ENCODE measurements at regions not wholly inside any gene's neighbourhood (a gene's known extent, or its start where the extent isn't known, plus 50 kb on each side); places are given as distances from the start of the nearest gene placed in this dataset.

DNA sequence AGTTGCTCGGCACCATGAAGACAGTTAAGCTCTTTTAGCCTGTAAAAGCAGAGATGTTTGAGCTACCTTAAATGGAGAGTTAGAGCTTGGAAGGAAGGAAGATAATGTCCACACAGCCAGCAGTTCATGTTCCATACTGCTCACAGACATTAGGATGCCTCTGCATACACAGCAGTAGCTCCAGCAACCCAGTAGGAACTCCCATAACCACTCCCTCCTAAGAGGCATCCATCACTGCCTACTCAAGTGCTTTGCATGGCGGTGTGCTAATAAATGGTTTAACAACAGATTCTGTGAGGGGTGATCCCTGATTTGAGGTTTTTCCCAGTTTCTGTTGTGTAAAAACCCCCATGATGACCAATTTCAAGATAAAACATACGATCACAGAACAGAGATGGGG is 286.4 kb downstream of the HACE1 start:
- TF ChIP-seq, protein P1, sequence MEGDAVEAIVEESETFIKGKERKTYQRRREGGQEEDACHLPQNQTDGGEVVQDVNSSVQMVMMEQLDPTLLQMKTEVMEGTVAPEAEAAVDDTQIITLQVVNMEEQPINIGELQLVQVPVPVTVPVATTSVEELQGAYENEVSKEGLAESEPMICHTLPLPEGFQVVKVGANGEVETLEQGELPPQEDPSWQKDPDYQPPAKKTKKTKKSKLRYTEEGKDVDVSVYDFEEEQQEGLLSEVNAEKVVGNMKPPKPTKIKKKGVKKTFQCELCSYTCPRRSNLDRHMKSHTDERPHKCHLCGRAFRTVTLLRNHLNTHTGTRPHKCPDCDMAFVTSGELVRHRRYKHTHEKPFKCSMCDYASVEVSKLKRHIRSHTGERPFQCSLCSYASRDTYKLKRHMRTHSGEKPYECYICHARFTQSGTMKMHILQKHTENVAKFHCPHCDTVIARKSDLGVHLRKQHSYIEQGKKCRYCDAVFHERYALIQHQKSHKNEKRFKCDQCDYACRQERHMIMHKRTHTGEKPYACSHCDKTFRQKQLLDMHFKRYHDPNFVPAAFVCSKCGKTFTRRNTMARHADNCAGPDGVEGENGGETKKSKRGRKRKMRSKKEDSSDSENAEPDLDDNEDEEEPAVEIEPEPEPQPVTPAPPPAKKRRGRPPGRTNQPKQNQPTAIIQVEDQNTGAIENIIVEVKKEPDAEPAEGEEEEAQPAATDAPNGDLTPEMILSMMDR (IDR thresholded peaks at IDR 0.05; ENCODE audit: low read depth, low read length): no peak
- TF ChIP-seq EZH2phosphoT487 (IDR thresholded peaks at IDR 0.05; ENCODE audit: low read depth): no peak
- H3K9me3 ChIP-seq (ENCODE audit: insufficient read depth, low read length): no peaks in the 10 kb centered on the region
- no peak overlapping the region for H3K27ac ChIP-seq (ENCODE audit: low read length)
- H3K27me3 ChIP-seq (ENCODE audit: low read depth, low read length): no peaks in the 10 kb centered on the region
- no peak overlapping the region for H3K9ac ChIP-seq (ENCODE audit: low read length)
- H3K4me2 ChIP-seq (ENCODE audit: low read length): no peak overlapping the region
- no peaks in the 10 kb centered on the region for H3K4me1 ChIP-seq (ENCODE audit: low read length)
- no peaks in the 10 kb centered on the region for H3K36me3 ChIP-seq (replicated peaks; ENCODE audit: low read depth, low read length)
- no peaks in the 10 kb centered on the region for H3K79me2 ChIP-seq (ENCODE audit: low read length)
- H2AFZ ChIP-seq (ENCODE audit: low read depth, low read length): no peak overlapping the region
- no peak overlapping the region for H3K4me3 ChIP-seq (ENCODE audit: low read length)
- H4K20me1 ChIP-seq (ENCODE audit: insufficient read depth, low read length): no peaks in the 10 kb centered on the region

DNA sequence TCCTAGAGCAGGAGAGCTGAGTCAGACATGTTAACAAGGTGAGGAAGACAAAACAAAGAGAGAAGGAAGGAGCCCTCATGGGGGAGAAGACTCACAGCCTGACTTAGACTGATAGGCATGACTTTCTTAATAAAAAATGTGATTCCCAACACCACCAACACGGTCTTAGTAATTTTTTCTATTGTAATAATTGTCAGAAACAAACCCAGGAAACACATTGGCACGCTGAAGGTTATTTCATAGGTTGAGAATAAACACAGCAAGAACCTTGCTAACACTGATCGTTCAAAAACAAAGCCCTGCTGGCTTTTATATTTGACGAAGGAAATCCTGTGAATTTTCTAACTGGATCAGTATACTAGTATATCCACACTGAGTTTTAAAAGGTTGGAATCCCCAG is 286.8 kb downstream of the HACE1 start:
- no peak overlapping the region for H2AFZ ChIP-seq (ENCODE audit: low read depth, low read length)

DNA sequence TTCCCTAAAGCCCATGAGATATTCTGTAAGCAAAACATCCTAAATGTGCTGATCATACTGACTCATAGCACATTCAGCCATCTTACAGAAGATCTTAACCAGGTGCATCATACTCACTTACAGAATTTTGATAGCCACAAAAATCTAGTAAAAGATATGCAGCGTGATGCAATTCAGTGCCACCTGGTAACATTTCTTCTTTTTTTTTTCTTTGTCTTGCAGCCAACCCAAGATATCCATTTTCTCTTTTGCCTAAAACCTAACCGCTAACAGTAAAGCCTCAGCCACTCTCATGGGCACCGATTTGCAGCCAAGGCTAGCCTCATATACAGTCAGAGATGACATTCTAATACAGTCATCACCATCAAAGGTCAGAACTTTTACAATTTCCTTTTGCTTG is 293.3 kb downstream of the HACE1 start:
- H3K4me1 ChIP-seq (ENCODE audit: low read length): no peaks in the 10 kb centered on the region
- H3K4me3 ChIP-seq (ENCODE audit: low read length): no peak overlapping the region
- no peaks in the 10 kb centered on the region for H4K20me1 ChIP-seq (ENCODE audit: insufficient read depth, low read length)
- H3K9me3 ChIP-seq (ENCODE audit: insufficient read depth, low read length): no peaks in the 10 kb centered on the region
- H3K27me3 ChIP-seq (ENCODE audit: low read depth, low read length): no peaks in the 10 kb centered on the region
- no peaks in the 10 kb centered on the region for H3K36me3 ChIP-seq (replicated peaks; ENCODE audit: low read depth, low read length)
- no peak overlapping the region for H3K27ac ChIP-seq (ENCODE audit: low read length)
- H3K4me2 ChIP-seq (ENCODE audit: low read length): no peak overlapping the region
- H3K79me2 ChIP-seq (ENCODE audit: low read length): no peaks in the 10 kb centered on the region
- H2AFZ ChIP-seq (ENCODE audit: low read depth, low read length): no peak overlapping the region
- TF ChIP-seq, protein P1 (IDR thresholded peaks at IDR 0.05; ENCODE audit: low read depth, low read length): no peak
- TF ChIP-seq EZH2phosphoT487 (IDR thresholded peaks at IDR 0.05; ENCODE audit: low read depth): no peak
- H3K9ac ChIP-seq (ENCODE audit: low read length): no peak overlapping the region

More for the DNA sequence above, 286.8 kb downstream of the HACE1 start:
- H3K9ac ChIP-seq (ENCODE audit: low read length): no peak overlapping the region
- H4K20me1 ChIP-seq (ENCODE audit: insufficient read depth, low read length): no peaks in the 10 kb centered on the region
- no peak overlapping the region for H3K27ac ChIP-seq (ENCODE audit: low read length)
- H3K4me3 ChIP-seq (ENCODE audit: low read length): no peak overlapping the region
- H3K36me3 ChIP-seq (replicated peaks; ENCODE audit: low read depth, low read length): no peaks in the 10 kb centered on the region
- no peaks in the 10 kb centered on the region for H3K4me1 ChIP-seq (ENCODE audit: low read length)
- no peaks in the 10 kb centered on the region for H3K27me3 ChIP-seq (ENCODE audit: low read depth, low read length)
- TF ChIP-seq, protein P1 (IDR thresholded peaks at IDR 0.05; ENCODE audit: low read depth, low read length): no peak
- no peak for TF ChIP-seq EZH2phosphoT487 (IDR thresholded peaks at IDR 0.05; ENCODE audit: low read depth)
- no peaks in the 10 kb centered on the region for H3K9me3 ChIP-seq (ENCODE audit: insufficient read depth, low read length)
- no peaks in the 10 kb centered on the region for H3K79me2 ChIP-seq (ENCODE audit: low read length)
- H3K4me2 ChIP-seq (ENCODE audit: low read length): no peak overlapping the region

DNA sequence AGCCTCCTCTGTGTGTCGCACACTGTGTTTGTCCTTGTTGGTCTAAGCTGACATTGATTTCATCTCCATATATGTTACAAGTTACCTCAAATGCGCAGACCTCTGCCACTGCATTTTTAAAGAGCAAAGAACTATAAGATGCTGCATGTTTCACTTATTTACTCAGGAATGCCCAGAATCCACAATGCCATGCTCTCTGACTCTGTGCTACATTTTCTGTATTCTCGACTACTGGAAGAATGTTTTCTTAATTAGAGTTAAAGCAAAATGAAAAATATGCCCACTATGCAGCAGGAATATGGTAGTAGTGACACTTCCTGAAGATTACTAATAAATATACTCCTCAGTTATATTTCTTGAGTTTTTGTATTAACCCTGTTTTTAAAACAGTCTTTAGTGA is 296.4 kb downstream of the HACE1 start:
- TF ChIP-seq, protein P1 (IDR thresholded peaks at IDR 0.05; ENCODE audit: low read depth, low read length): no peak
- no peak for TF ChIP-seq EZH2phosphoT487 (IDR thresholded peaks at IDR 0.05; ENCODE audit: low read depth)
- H3K79me2 ChIP-seq (ENCODE audit: low read length): no peaks in the 10 kb centered on the region
- no peak overlapping the region for H3K4me2 ChIP-seq (ENCODE audit: low read length)
- H3K9ac ChIP-seq (ENCODE audit: low read length): no peak overlapping the region
- no peaks in the 10 kb centered on the region for H3K27me3 ChIP-seq (ENCODE audit: low read depth, low read length)
- H2AFZ ChIP-seq (ENCODE audit: low read depth, low read length): no peak overlapping the region
- H3K9me3 ChIP-seq (ENCODE audit: insufficient read depth, low read length): no peaks in the 10 kb centered on the region
- no peaks in the 10 kb centered on the region for H3K4me1 ChIP-seq (ENCODE audit: low read length)
- no peaks in the 10 kb centered on the region for H3K36me3 ChIP-seq (replicated peaks; ENCODE audit: low read depth, low read length)
- H3K4me3 ChIP-seq (ENCODE audit: low read length): no peak overlapping the region
- no peak overlapping the region for H3K27ac ChIP-seq (ENCODE audit: low read length)
- H4K20me1 ChIP-seq (ENCODE audit: insufficient read depth, low read length): no peaks in the 10 kb centered on the region
